ENCODE measurements at regions not wholly inside any gene's neighbourhood (a gene's known extent, or its start where the extent isn't known, plus 50 kb on each side); places are given as distances from the start of the nearest gene placed in this dataset.

GRCh38 chr6:82437701-82438100 is 74.1 kb downstream of the TPBG start:
- CTCF ChIA-PET: interaction anchor here (0.8 kb wide), 1 partner anchor 30 kb away, joined by 3 read pairs; no protein-coding TSS in a partner anchor
- ATAC-seq: no peak
- POLR2A ChIA-PET: no interaction called here
- no peak for DNase-seq (ENCODE audit: low read depth in 1 of 2, low spot score in 1 of 2)
- H3K4me3 ChIP-seq: no peak overlapping the region
- H3K4me2 ChIP-seq: no peak overlapping the region
- no peaks in the 10 kb centered on the region for H3K9me3 ChIP-seq
- no peak overlapping the region for H3K27ac ChIP-seq
- no peaks in the 10 kb centered on the region for H3K4me1 ChIP-seq
- TF ChIP-seq MYC (IDR thresholded peaks at IDR 0.05; ENCODE audit: borderline replicate concordance, low read length) (no peak), TFCP2L1 (CRISPR knock-in tag; IDR thresholded peaks at IDR 0.05) (no peak), E2F6 (IDR thresholded peaks at IDR 0.05; ENCODE audit: borderline replicate concordance, low read depth) (no peak), RAD21 (conservative IDR thresholded peaks at IDR 0.05 in 1 of 2, IDR thresholded peaks at IDR 0.05 in 1 of 2) (no peak), POLR2AphosphoS2 (conservative IDR thresholded peaks at IDR 0.05; ENCODE audit: low read length) (no peak), CBX8 (IDR thresholded peaks at IDR 0.05) (no peak), MAZ (IDR thresholded peaks at IDR 0.05; ENCODE audit: borderline replicate concordance, low read depth, low read length) (no peak)
- no peak for FAIRE-seq

- CTCF ChIA-PET: no interaction called here
- TF ChIP-seq ZSCAN20 (CRISPR knock-in tag; IDR thresholded peaks at IDR 0.05): no peak
- Histone ChIP-seq H3K4me2 (no peak overlapping the region), H3K27ac (no peak overlapping the region), H3K4me1 (no peaks in the 10 kb centered on the region), H3K9me3 (no peaks in the 10 kb centered on the region), H3K4me3 (no peak overlapping the region)
- no peak for ATAC-seq
- FAIRE-seq: no peak
- DNase-seq (ENCODE audit: low read depth in 1 of 2, low spot score in 1 of 2): no peak
- 80% methylated on average over 3 of the region's 3 CpGs for WGBS (ENCODE audit: missing lambda C conversion rate)
- POLR2A ChIA-PET: interaction anchor here (0.6 kb wide), 1 partner anchor 65 kb away, joined by 3 read pairs; no protein-coding TSS in a partner anchor
Measured at GRCh38 chr6:82441047-82441855, 77.6 kb downstream of the TPBG start.

- FAIRE-seq: no peak
Measured at GRCh38 chr6:82442061-82442719, 78.6 kb downstream of the TPBG start.

More at GRCh38 chr6:82442061-82442719, 78.6 kb downstream of the TPBG start:
- H3K9me3 ChIP-seq: no peaks in the 10 kb centered on the region
- CTCF ChIA-PET: no interaction called here
- DNase-seq (ENCODE audit: low read depth in 1 of 2, low spot score in 1 of 2) (no peak), ATAC-seq (no peak)
- 63% methylated on average over 7 of the region's 7 CpGs for WGBS (ENCODE audit: missing lambda C conversion rate)
- no peak overlapping the region for H3K4me3 ChIP-seq
- TF ChIP-seq FOXS1 (CRISPR knock-in tag; IDR thresholded peaks at IDR 0.05): no peak
- no peak for TF ChIP-seq KDM5A (IDR thresholded peaks at IDR 0.05)
- no peak for TF ChIP-seq CEBPB (IDR thresholded peaks at IDR 0.05)
- TF ChIP-seq HMGXB4 (CRISPR knock-in tag; IDR thresholded peaks at IDR 0.05; ENCODE audit: borderline replicate concordance): no peak
- TF ChIP-seq FOSL2 (IDR thresholded peaks at IDR 0.05): no peak
- TF ChIP-seq FOSL2 (CRISPR knock-in tag; IDR thresholded peaks at IDR 0.05): no peak
- no peak for TF ChIP-seq CHD2 (IDR thresholded peaks at IDR 0.05; ENCODE audit: low read length, partially characterized antibody)
- TF ChIP-seq HOXB5 (CRISPR knock-in tag; IDR thresholded peaks at IDR 0.05): no peak
- no peak for TF ChIP-seq FOSB (CRISPR knock-in tag; IDR thresholded peaks at IDR 0.05)
- no peak for TF ChIP-seq RNF2 (IDR thresholded peaks at IDR 0.05; ENCODE audit: borderline replicate concordance, low read depth)
- no peak for TF ChIP-seq TFCP2L1 (CRISPR knock-in tag; IDR thresholded peaks at IDR 0.05)
- no peak for TF ChIP-seq HOXA7 (CRISPR knock-in tag; IDR thresholded peaks at IDR 0.05)
- no peak for TF ChIP-seq MAZ (IDR thresholded peaks at IDR 0.05; ENCODE audit: borderline replicate concordance, low read depth, low read length)
- no peak for TF ChIP-seq SREBF2 (IDR thresholded peaks at IDR 0.05)
- no peak for TF ChIP-seq CTCF (IDR thresholded peaks at IDR 0.05)
- TF ChIP-seq NPAS2 (CRISPR knock-in tag; IDR thresholded peaks at IDR 0.05; ENCODE audit: borderline replicate concordance): no peak
- TF ChIP-seq MYC (IDR thresholded peaks at IDR 0.05; ENCODE audit: borderline replicate concordance, low read length): no peak
- TF ChIP-seq HES2 (IDR thresholded peaks at IDR 0.05): no peak
- TF ChIP-seq RCOR1 (IDR thresholded peaks at IDR 0.05; ENCODE audit: low read depth, low read length): no peak
- no peak for TF ChIP-seq EP300 (IDR thresholded peaks at IDR 0.05)
- no peak overlapping the region for H3K27ac ChIP-seq
- no peak overlapping the region for H3K4me2 ChIP-seq
- H3K4me1 ChIP-seq: no peaks in the 10 kb centered on the region
- POLR2A ChIA-PET: no interaction called here
